RKO (cell line): ENCODE measurements at regions not wholly inside any gene's neighbourhood (a gene's known extent, or its start where the extent isn't known, plus 50 kb on each side); places are given as distances from the start of the nearest gene placed in this dataset.
"Not testable (repeated sequence)": the region's sequence is repeated elsewhere in the genome, so short reads cannot be mapped to it uniquely, and the experiment has no call there.

Experiments
- DNase-seq: peaks from one replicate; pipeline ENCODE4 v3.0.0-alpha.2; 2016; ENCODE audit warnings: low spot score

DNA sequence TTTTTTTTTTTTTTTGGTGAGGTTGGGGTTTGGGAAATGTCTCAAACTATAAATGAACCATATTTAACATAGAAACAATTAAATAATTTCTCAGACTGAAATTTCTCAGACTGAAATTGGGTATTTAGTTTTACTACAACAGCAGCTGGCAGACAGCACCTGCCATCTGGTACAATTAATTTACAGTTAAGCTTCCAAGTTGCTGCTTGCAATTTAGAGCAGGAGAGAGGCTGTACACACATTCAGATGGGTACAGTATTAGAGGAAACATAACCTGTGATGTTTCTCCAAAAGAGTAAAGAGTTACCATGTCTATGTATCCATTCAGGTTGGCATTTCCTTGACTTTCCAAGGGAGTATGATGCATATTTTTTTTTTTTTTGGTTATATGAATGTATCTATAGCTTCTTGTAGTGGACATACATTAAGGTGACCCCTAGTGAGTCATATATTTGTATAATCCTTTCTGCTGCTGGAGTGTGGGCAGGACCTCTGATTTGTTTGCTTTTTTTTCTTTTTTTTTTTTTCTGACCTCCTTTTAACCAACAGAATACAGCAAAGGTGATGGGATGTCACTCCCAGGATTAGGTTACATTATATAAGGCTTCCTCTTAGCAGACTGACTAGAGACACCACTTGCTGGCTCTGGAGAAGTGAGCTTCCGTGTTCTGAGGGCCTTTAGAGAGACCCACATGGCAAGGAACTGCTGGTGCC is 201.7 kb downstream of the PTH2R start:
- no peak for DNase-seq

DNA sequence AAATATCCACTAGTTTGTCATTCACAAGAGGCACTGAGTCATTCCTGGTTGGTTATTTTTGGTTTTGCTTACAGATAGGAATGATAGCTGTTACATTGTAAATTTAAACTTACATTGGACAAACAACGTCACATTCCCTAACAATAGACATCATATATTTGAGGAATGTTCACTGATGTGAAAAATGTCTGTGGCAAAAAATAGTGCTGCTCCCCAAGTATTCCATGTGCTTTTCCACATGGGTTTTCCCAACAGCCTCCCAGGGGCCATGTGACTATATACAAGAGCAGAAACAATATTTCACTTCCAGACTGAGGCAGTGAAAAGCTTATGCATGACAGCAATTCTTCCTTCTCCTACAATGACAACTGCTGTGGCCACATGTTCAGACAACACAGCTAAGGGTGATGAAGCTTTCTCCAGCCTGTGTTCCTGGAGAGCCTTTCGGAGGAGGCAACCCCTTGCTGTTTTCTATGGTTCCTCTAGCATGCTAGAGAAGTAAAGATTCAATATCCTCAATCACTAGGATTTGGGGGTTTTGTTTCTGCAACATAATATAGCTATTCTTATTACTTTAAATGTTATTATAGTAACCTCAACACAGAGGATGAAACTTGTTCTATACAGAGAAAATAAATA is 202.7 kb downstream of the PTH2R start:
- no peak for DNase-seq

DNA sequence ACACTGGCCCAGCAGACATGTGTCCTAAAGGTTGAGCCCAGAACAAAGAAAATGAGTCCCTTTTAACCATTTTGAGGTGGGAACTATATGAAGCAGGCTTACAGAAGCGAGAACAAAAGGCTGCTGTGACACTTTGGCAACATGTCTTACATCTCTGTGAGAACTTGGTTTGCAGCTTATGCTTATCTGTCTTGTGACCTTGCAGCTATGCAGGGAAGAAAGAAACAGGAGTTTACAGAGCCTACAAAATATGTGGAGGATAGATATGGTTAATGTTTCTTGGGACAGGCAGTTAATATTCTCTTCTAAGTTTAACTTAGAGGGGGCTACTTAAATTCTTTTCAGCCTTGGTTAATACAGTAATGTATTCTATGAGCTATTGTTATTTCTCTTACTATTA is 209.1 kb downstream of the PTH2R start:
- DNase-seq = not testable (repeated sequence)

DNA sequence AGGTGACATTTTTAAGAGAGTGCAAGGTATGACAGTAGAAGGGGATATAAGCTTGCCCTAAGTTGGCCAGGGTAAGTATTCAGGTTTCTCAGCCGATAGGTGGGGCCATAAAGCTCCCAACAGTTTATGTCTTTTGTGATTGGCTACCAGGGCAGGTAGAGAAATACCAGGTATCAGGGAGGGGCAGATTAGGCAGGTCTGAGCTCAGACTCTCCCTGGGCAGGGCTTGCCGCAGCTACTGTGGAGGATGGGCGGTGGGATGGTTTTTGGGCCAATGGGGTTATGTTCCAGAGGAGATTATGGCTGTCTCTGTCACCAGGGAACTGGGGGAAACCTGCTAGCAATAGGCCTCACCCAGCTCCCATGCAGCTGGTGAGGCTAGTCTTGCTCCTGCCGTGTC is 211.6 kb downstream of the PTH2R start:
- no peak for DNase-seq

DNA sequence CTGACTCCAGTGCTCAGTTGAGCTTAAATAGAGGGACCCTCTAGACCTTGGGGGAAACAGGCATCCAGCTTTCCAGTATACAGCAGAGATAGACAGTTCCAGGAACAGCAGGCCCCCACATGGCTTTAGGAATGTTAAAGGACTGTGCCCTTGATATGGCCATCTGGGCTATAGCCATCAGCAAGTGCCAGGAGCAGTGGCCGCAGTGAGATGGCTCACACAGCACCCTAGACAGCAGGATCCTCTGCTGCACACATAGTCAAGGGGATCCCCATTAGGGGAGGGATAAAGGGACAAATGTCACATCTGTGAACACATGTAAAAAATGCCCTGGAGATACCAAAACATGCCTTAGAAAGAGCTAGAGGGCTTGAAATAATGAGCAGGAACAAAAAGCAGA is 213.4 kb downstream of the PTH2R start:
- no peak for DNase-seq

DNA sequence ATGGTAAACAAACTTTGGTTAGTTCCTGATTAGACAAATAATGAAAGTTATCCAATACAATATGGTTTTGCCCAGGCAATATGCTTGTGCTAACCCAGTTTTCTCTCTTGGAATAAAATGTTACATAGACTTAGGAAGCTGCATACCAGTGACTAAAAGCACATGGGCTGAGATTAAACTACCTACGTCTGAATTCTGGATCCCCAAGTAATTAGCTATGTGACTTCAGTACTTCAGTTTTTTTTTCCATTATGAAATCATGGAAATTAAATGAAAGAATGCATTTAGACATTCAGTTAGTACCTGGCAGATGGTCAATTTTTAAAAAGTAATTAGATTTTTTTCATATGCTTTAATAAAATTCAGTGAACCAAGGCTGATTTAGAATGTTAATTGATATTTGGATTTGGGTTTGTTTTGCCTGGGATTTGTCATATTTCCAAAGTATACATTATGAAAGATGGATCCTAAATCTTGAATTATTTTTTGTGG is 213.9 kb downstream of the PTH2R start:
- DNase-seq = no peak

DNA sequence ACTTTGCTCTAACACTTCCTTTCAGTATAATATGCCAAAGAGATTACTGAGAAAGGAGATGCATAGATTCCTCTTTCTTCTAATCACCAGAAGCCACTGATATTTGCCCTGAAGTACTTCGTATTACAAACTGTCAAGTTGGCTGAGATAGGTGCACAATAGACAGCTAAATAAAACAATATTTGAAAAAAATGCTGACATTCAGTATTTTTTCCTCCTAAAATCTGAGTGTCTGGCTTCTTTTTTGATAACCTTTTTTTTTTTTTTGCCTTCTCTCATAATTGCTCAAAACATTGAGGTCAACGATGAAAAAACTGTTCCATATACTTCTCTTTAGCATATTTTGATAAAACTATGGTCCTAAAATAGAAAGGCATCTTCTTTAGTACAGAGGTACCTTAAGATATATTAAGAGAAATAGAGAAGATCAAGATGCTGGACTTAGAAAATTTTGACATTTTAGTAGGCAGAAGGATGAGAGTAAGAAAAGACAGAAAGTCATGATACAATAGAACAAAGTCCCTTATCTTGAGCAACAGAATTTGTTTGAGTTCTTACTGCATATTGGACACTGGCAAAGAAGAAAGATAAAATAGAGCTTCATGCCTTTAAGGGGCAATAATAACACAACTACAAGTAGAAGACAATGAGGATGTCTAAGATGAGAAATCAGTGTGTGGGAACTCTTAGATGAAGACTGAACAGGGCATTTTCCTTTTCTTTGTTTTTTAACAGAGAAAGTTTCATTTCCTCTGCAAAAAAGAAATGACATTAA is 220.7 kb downstream of the PTH2R start:
- DNase-seq = no peak

DNA sequence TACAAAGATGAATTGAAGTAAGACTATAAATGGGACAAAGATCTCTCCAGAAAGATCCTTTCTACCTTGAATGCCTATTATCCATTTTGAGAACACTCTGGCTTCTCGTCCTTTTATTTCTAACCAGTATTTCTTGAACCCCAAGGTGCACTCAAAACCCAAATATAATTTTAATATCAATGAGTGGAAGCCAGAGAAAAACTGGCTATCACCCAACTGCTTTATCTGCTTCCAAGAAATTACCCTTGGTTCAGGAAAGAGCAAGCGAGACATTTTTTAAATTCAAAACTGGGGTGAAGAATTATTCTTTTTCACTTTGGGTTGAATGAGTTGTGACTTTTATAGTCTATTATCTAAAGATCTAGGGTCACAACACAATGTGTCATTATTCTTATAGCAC is 221.3 kb downstream of the PTH2R start:
- DNase-seq = no peak

DNA sequence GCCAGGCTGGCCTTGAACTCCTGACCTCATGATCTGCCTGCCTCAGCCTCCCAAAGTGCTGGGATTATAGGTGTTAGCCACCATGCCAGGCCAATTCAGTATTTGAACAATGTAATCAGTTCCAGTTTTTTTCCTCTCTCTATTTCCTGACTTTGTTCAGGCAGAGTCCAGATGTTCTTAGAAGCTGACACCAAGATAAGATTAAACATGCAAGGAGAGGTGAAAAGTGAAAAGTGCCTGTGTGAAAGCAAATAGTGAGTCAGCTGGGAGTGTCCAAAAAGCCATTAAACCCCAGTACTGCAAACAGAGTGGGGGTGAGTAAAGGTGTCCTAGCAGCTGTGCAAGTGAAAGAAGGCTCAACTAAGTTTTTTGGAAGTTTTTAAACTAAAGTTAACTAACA is 231.5 kb downstream of the PTH2R start:
- no peak for DNase-seq

DNA sequence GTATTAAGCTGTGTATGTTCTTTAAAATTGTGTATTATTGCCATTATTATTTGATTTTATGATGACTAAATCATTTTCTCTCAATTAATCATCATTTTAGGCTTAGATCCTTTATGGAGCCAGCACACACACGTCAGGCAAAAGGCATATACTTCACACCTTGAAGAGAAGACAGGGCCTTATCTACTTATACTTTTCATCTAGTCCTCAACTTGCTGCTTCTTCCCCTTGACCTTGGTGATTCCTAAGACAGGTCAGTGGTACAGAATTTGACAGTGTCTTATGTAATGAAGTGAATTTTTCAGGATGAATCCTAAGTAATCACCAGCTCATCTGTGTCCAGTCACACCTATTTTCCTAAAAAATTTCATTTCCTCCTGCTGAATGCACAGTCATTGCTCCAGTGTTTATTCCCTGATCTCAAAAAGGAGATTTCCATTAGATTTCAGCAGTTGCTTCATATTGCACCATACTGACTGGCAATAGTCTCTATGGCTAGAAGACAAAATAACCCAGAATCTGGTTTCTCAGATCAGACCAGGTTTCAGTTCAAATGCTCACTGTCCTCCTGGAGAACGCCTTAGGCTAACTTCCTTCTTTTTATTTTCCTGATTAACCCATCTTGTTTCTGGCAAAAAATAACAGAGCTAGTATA is 235.7 kb downstream of the PTH2R start:
- no peak for DNase-seq

DNA sequence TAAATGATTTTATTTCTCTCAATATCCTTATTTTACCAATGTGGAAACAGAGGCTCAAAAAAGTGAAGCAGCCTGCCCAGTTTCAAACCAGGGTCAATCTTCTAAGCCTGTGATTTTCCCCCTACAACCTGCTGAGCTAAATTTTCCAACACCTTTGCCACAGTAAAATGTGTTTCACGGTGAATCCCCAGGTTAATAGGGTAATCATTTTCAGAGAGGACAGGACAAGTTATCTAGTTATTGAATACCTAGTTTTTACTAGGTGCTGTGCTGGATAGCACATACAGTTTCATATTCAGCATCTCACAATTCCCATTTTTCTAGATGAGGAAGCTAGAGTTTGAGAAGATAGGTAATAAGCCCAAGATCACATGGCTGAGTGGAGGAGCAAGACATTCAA is 236.6 kb downstream of the PTH2R start:
- DNase-seq = no peak

DNA sequence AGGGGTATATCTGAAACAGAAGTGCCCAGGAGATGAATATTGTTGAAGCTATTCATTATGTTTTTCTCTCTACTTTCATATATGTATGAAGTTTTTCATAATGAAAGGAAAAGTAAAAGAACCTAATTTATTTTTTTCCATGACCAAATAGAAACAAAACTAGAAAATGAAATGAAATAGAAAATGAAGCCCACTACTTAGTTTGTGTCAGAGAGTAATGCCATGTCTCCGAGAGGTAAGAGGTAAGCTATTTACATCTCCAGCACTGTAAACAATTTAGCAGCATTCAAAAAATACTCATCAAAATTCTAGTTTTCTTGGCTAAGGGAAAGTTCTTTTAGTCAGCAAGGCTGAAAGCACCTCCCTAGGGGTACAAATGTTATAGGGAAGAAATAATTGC is 238.6 kb downstream of the PTH2R start:
- DNase-seq = no peak

DNA sequence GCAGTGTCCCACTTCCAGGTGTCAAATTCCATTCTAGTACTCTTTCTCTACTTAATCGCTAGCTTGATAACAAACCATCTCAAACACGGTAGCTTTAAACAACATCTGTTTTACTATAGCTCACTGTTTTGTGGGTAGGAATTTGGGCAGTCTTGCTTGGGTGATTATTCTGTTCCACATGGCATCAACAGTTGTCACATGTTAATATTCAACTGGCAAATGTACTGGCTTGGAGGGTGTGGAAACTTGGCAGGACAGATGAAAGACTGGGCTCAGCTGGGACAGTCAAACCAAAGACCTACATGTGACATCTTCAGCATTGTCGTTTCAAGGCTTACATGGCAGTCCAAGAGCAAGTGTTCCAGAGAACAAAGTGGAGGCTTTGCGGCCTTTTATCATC is 241.8 kb downstream of the PTH2R start:
- no peak for DNase-seq

DNA sequence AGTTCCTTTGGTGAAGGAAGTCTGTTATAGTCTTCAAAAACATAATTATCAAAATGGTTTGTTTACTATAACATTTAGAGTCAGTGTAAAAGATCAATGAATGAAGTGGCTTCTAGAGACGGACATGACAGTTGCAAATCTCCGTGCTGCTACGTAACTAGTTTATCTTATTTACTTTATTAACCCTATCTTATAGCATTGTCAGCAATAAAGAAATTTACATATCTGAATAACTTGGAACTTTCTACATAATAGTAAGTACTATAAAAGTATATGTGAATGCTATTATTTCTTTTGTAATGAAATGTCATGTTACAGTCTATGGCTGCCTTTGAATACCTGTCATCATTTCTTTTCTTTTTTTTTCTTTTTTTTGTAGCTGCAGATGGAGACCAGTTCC is 246.8 kb downstream of the PTH2R start:
- DNase-seq = no peak

DNA sequence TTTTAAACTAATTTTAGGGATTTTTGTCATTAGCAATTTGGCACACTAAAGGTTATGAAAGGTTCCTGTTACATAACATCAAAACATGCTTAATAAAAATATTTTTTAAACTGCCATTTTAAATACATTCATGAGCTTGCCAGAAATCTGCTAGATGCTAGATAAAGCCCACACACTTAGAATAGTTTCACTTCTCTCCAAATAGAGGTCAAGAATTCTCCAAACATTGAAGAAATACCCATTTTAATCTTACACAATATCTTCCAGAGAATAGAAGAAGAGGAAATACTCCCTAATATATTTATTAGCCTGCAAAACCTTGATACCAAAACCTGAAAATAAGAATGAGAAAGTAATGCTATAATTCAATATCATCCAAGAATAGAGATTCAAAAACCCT is 247.5 kb downstream of the PTH2R start:
- DNase-seq = no peak

DNA sequence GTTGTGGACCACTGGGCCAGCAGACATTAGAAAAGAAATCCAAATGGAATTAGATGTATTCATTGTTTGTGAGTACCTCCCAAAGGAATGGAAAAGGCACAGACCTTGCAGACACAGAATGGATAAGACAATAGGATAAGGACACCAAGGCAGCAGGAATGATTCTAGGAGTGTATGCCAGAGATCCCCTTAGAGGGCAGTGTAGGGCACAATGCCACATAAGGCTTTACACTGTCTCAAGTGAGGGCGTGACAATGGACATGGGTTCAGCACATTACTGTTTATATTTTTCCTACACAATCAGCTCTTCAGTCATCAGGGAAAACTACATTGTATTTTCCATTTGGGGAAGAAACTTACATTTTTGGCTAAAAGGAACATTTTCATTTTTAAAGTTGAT is 250.9 kb downstream of the PTH2R start:
- peak; percentile 21 for DNase-seq

DNA sequence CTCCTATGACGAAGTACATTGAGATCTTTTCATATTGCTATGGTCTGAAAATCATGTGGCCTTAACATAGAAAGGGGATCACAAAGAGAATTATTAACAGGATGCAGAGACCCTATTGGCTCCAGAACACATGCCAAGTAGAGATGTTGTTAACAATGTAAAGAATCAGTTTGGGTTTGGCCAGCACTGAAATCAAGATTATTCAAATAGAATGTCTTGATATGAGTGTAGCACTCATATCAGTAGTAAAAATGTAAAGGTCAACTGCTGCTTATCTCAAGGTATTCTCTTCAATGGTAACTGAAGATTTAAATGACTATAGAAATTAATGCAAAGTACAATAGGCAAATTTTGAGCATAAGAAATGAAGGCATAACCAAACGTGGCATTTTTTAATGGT is 262.8 kb downstream of the PTH2R start:
- DNase-seq = no peak

DNA sequence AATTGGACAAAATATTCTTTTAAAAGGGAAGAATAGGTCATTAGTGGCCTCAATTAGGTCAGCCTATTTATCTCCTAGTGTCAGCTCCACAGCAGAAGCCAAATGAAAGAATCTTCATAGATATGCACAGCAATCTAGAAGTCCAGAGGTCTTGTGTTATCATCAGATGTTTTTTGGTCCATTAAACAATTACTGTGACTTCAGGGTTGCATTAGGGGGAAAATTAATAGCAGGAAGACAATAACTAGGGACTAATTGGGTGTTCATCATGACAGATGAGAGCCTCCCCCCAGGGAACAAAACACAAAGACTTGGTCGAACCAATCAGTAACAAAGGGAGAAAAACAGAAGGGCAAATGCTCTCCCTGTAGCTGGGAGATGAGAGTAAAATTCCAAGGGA is 264.7 kb downstream of the PTH2R start:
- DNase-seq = no peak

DNA sequence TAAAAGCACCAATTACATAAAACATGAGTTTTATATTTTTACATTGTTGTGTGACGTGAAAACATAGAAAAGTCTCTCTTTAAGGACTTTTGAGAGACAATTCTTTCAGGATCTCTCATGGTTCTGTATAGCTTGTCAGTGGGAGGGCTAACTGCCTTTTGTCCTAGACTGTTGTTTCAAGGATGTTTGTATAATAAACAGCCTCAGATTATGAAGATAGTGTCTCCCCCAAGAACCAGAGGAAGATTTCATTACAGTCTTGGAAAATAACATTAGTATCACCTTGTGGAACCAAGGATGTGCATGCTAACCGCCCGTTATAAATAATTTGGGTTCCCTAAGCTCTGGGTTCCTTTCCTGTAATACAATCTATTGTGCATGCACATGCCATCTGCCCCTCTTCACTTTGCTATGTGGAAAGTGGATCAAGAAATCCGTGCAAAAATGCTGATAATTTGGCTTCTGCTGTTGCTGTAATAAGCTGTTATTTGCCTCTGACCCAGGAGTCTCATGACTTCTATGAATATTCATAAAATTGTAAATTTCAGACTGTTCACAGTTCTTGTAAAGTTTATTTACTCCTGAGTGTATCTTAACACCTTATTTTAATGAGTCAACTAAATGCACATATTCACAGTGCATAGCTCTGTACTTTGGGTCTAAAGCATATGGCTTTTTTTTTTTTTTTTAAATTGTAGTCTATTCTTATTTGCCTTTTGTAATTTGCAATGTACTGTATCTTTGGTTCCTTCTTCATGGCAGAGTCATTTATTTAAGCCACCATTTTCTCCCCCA is 265.5 kb downstream of the PTH2R start:
- no peak for DNase-seq

DNA sequence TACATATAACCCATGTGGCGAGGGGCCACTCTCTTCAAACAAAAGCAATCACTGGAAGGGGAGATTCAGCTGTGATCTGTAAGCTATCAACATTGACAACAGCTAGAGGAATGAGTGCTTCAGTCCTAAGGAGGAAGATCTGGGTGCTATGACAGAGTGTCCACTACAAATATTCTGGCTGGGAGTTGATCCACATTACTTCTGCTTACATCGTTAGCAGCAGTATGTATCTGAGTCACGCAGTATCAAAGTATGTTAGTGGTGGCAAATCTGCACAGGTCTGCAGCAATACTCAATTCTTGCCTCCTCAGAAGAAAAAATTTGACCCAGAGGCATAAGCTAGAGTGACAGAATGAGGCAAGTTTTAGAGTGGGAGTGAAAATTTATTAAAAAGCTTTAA is 267.0 kb downstream of the PTH2R start:
- no peak for DNase-seq

DNA sequence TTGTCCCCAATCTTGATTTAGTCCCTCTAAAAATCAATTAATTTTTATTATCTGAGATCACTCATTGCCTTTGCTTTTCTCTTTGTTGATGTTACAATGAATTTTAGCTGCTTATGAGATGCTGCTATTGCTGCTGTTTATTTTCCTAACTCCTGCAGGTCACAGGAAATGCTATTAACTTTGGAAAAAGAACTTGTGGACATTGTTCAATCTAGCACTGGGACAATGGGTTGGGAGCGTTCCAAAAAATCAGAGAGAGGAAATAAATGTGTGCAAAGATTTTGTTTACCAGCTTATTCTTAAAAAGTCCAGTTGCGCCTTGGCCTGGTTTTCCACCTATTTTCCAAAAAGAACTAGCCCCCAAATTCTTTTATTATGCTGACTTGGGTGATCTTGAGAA is 268.3 kb downstream of the PTH2R start:
- DNase-seq = no peak

DNA sequence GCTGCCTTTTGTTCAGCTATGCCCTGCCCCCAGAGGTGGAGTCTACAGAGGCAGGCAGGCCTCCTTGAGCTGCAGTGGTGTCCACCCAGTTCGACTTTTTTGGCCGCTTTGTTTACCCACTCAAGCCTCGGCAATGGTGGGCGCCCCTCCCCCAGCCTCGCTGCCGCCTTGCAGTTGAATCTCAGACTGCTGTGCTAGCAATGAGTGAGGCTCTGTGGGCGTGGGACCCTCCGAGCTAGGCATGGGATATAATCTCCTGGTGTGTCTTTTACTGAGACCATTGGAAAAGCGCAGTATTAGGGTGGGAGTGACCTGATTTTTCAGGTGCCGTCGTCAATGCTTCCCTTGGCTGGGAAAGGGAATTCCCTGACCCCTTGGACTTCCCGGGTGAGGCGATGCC is 279.3 kb downstream of the PTH2R start:
- not testable (repeated sequence) for DNase-seq
